ENCODE measurements at regions not wholly inside any gene's neighbourhood (a gene's known extent, or its start where the extent isn't known, plus 50 kb on each side); places are given as distances from the start of the nearest gene placed in this dataset.
A peak's percentile ranks its signal among the peaks of the same experiment; 100 is the strongest.
"Not testable (repeated sequence)": the region's sequence is repeated elsewhere in the genome, so short reads cannot be mapped to it uniquely, and the experiment has no call there.

DNA sequence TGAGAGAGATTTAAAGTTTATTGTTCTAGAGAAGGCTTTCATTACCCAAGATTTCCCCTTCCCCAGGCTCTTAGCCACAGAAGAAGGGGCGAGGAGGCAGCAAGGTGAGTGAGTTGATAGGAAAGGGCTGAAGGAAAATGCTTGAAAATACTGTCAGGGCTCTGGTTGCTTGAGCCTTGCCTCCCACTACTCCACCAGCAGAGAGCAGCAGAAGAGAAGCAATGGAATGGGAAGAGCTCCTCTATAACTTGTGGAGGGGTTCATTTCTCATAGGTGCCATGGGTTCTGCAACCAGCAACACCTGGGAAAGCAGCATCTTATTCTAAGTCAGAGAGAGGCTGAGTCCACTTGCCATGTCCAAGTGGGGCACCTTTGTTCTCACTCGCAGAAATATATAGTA is 184.0 kb upstream of the CNTN6 start:
- no peaks in the 10 kb centered on the region for H3K27me3 Mint-ChIP-seq (ENCODE audit: low read depth)
- H3K27ac Mint-ChIP-seq (ENCODE audit: unreplicated experiment): no peak overlapping the region
- no peak overlapping the region for H3K4me3 Mint-ChIP-seq
- H3K9me3 Mint-ChIP-seq: peaks cover 2% of the 10 kb centered on the region
- no peaks in the 10 kb centered on the region for H3K36me3 Mint-ChIP-seq (ENCODE audit: low read depth)
- TF ChIP-seq, protein P1, sequence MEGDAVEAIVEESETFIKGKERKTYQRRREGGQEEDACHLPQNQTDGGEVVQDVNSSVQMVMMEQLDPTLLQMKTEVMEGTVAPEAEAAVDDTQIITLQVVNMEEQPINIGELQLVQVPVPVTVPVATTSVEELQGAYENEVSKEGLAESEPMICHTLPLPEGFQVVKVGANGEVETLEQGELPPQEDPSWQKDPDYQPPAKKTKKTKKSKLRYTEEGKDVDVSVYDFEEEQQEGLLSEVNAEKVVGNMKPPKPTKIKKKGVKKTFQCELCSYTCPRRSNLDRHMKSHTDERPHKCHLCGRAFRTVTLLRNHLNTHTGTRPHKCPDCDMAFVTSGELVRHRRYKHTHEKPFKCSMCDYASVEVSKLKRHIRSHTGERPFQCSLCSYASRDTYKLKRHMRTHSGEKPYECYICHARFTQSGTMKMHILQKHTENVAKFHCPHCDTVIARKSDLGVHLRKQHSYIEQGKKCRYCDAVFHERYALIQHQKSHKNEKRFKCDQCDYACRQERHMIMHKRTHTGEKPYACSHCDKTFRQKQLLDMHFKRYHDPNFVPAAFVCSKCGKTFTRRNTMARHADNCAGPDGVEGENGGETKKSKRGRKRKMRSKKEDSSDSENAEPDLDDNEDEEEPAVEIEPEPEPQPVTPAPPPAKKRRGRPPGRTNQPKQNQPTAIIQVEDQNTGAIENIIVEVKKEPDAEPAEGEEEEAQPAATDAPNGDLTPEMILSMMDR (conservative IDR thresholded peaks at IDR 0.05): peak; percentile 56
- H3K4me1 Mint-ChIP-seq: no peaks in the 10 kb centered on the region
- DNase-seq (ENCODE audit: low read depth, low spot score): no peak

DNA sequence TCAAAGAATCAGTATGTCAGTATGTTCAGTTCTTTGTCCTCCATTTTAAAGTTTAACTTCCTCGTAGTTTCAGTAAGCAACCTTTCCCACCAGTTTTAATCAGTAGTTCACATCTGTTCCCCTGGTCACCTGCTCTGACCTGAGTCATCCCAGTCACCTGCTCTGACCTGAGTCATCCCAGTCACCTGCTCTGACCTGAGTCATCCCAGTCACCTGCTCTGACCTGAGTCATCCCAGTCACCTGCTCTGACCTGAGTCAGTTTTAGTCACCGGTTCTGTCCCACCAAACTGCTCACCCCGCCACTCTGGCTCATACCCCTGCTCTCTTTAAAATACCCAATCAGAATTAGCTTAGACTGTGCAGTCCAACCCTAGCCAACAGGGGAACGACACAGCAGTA is 180.1 kb upstream of the CNTN6 start:
- not testable (repeated sequence) for DNase-seq (ENCODE audit: low read depth, low spot score); H3K9me3 Mint-ChIP-seq; H3K27ac Mint-ChIP-seq (ENCODE audit: unreplicated experiment); H3K4me3 Mint-ChIP-seq; H3K27me3 Mint-ChIP-seq (ENCODE audit: low read depth); H3K36me3 Mint-ChIP-seq (ENCODE audit: low read depth); H3K4me1 Mint-ChIP-seq

DNA sequence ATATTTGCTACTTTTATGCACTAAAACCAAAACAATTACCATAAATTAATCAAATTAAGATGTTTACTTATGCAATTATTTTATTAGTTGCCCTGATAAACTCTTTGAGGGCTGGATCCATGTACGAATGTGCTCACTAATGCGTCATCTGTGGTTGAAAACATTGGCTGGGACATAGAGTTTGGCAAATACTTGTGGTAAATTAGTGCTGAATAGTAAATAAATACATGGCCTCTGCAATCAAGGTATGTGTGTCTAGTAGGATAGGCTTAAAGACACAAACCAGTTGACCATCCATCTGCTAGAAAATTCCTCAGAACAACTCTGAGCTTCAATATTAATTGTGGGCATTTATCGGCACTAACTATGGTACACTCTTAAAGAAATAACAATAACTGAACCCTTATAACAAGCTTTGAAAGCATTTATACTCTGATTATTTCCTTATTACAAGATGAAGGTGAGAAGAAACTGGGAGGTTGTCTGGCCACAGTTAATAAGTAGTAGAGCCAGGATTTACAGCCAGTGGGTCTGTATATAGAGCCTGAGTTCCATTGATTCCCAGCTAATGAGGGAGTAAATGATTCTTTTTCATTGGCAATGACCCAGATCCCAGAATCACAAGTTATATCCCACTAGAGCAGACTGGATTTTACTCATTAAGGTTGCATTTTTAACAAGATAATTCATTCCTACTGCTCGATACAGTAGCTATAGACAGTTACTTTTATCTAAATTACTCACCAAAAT is 169.5 kb upstream of the CNTN6 start:
- Mint-ChIP-seq H3K4me1 (no peaks in the 10 kb centered on the region), H3K36me3 (ENCODE audit: low read depth) (no peaks in the 10 kb centered on the region), H3K27me3 (ENCODE audit: low read depth) (peaks cover 6% of the 10 kb centered on the region), H3K27ac (ENCODE audit: unreplicated experiment) (no peak overlapping the region), H3K9me3 (no peaks in the 10 kb centered on the region), H3K4me3 (no peak overlapping the region)
- TF ChIP-seq, protein P1 (conservative IDR thresholded peaks at IDR 0.05): no peak
- DNase-seq (ENCODE audit: low read depth, low spot score): no peak

DNA sequence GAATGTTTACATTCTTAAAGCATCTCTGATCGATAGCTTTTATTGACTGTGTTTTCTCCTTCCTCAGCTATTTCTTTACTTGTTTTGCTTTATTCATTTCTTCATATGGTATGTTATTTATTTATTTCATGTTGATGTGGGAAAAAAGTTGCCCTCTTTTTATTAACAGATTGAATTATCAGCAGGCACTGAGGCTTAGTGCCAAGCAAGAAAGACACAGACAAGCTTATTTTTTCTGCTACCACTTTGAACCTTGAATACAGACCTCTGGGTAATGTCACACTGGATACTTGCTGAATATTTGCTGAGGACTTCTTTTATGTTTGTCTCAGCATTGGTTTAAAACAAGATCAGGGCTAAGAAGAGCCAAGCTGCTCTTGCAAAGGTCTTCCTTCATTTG is 162.0 kb upstream of the CNTN6 start:
- Mint-ChIP-seq H3K27ac (ENCODE audit: unreplicated experiment) (no peak overlapping the region), H3K36me3 (ENCODE audit: low read depth) (no peaks in the 10 kb centered on the region), H3K9me3 (no peaks in the 10 kb centered on the region), H3K27me3 (ENCODE audit: low read depth) (peaks cover 6% of the 10 kb centered on the region), H3K4me1 (no peaks in the 10 kb centered on the region), H3K4me3 (no peak overlapping the region)
- TF ChIP-seq, protein P1 (conservative IDR thresholded peaks at IDR 0.05): no peak
- DNase-seq (ENCODE audit: low read depth, low spot score): no peak

DNA sequence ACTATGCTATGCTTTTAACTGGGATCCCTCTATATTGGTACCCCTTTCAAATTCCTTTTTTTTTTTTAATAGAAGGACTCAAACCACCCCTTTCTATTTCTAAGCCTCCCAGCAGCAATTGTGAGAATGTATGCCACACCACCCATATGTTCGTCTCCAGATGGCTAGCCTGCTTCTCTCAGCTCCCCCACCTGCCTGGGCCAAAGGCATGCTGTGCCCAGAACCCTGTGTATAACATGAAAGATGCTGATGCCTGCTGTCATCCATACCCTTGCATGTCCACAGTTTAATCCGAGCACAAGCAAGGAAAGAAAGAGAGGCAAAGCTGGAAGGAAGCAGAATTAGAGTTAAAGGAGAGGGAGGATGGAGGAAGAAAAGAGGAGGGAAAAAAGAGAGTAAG is 159.5 kb upstream of the CNTN6 start:
- Mint-ChIP-seq H3K27me3 (ENCODE audit: low read depth) (peaks cover 3% of the 10 kb centered on the region), H3K4me1 (no peaks in the 10 kb centered on the region), H3K27ac (ENCODE audit: unreplicated experiment) (no peak overlapping the region), H3K9me3 (no peaks in the 10 kb centered on the region), H3K4me3 (no peak overlapping the region), H3K36me3 (ENCODE audit: low read depth) (no peaks in the 10 kb centered on the region)
- DNase-seq (ENCODE audit: low read depth, low spot score): no peak
- TF ChIP-seq, protein P1 (conservative IDR thresholded peaks at IDR 0.05): no peak

DNA sequence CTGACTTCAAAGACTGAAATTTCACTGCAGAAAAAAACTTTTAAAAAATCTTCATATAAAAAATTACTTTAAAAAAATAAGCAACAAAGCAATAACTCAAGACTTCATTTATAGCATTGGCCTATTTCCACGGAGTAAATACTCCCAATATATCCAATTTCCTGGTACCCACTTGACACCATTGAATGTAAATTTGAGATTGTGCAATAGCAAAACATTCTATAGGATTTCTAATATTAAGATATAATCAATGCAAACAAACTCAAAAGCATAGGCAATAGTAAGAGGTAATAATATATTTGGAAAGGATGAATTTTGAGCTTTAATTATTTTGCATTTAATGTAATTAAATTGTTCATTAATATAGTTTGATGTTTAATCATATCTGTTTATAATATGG is 148.0 kb upstream of the CNTN6 start:
- peaks cover 3% of the 10 kb centered on the region for H3K9me3 Mint-ChIP-seq
- no peak overlapping the region for H3K27ac Mint-ChIP-seq (ENCODE audit: unreplicated experiment)
- no peak overlapping the region for H3K4me3 Mint-ChIP-seq
- peaks cover 2% of the 10 kb centered on the region for H3K27me3 Mint-ChIP-seq (ENCODE audit: low read depth)
- no peak for DNase-seq (ENCODE audit: low read depth, low spot score)
- no peaks in the 10 kb centered on the region for H3K36me3 Mint-ChIP-seq (ENCODE audit: low read depth)
- no peaks in the 10 kb centered on the region for H3K4me1 Mint-ChIP-seq
- TF ChIP-seq, protein P1 (conservative IDR thresholded peaks at IDR 0.05): no peak

All from neural crest cell (in vitro differentiated cells).